Inflammatory macrophage treated with lipopolysaccharide for 4 hours (primary cell): ENCODE measurements at regions not wholly inside any gene's neighbourhood (a gene's known extent, or its start where the extent isn't known, plus 50 kb on each side); places are given as distances from the start of the nearest gene placed in this dataset.

Experiments used
- DNase-seq: peaks from one replicate; pipeline ENCODE4 v3.0.0-alpha.2; 2020

DNA sequence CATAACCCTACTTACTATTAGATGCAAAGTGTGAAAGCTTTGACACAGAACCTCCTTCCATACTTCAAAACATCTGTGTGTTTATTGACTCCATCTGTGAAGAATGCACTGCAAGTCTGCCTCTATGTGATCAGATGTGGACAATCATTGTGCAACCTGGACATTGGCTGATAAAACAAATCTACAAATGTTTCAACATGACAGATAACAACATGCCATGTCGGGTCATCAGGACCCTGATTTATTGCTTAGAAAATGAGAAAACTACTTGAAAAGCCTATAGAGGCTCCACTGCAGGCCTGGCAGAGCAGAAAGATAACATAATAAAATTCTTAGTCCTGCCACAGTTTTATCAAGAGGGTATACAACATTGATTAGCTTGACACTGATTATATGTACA lies 1286.4 kb downstream of the GRIK2 start:
- no peak for DNase-seq

GRCh38 chr6:102677225-102677624 lies 1283.7 kb downstream of the GRIK2 start:
- no peak for DNase-seq

- no peak for DNase-seq
These were observed 1277.2 kb downstream of the GRIK2 start for GRCh38 chr6:102670735-102671134.

GRCh38 chr6:102662851-102663250 lies 1269.3 kb downstream of the GRIK2 start:
- no peak for DNase-seq

GRCh38 chr6:102660303-102660702 lies 1266.8 kb downstream of the GRIK2 start:
- DNase-seq, result no peak

GRCh38 chr6:102655823-102656222 lies 1262.3 kb downstream of the GRIK2 start:
- DNase-seq, result no peak

- no peak for DNase-seq
These were observed 1247.9 kb downstream of the GRIK2 start for GRCh38 chr6:102641426-102641825.

DNA sequence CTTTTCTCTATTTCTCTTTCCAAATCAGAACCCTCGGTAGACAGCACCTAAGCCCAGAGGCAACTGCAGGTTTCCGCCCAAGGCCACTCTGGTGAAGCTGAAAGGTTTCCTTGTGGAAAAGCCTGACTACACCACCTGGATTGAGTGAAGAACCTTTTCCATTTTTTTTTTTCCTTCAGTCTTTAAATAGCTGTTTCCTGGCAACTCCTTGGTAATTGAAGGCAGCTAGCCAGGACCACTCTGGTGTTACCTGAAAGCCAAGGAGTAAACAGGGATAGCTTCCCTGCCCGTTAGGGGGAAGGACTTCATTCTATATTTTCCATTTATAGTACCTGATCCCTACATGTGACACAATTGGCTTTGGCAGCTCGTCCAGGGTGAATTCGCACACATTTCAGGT lies 1238.4 kb downstream of the GRIK2 start:
- no peak for DNase-seq

- no peak for DNase-seq
These were observed 1229.7 kb downstream of the GRIK2 start for GRCh38 chr6:102623201-102623600.

DNA sequence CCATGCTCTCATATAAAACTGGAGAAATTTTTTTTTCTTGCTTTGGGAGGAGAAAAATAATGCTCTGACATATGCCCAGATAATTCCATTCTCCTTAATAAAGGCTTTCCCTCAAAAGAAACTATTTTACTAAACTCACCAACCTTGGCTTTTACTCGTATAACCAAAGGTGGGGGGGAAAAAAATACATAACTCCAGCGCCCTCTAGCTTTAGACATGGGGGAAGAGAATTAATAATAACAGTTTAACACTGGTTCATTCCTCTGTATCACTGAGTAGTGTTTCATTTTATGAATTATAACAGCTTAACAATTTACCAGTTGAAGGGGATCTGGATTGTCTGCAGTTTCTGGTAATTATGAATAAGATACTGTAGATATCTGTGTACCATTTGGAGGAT lies 1226.1 kb downstream of the GRIK2 start:
- peak; percentile 4 for DNase-seq

DNA sequence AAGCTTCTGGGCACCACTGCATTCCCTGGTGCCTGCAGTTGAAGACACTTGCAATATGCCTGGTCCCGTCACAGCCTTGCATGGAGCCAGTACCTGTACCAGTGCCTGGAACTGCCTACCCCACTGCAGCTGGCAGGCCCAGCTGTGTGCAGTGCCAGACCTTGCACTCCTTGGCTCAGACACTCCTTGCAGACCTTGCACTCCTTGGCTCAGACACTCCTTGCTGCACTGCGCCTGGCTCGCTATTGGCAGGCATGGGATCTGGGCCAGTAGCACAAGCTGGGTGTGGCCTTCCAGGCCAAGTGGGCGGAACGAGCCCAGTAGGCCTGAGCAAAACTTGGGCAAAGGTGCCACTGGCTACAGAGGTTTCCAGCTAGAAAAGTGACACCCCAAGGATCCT lies 1189.1 kb downstream of the GRIK2 start:
- no peak for DNase-seq

DNA sequence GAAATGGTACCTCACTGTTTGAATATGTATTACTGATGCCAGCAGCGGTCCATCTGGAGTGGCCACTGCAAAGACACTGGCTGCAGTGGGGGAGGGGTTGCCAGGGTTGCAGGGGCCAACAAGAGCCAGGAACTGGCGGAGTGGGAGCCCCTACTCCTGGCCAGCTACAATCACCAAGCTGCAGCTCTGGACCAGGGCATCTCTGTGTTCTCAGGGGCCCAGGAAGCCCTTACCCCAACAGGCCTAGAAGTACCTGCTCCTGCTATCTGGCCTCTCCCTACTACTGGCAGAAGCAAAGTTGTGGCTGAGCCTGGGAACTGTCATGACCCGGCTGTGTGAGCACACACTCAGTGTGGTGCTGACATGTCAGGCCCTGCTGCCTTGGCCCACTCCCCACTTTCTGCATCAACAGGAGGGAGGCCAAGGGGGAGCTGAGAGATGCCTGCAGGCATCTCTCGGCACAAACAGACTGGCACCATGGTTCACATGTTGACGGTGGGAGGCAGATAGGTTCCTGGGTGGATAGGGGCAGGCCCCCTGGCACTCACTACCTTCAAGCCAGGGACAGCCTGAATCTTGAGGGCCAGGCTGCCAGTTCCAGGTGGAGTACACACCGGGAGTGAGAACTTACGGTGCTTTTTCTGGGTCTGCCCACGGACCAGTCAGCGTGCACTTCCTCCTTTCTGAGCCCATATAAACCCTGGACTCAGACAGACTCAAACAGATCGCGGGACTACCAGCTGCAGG lies 1188.0 kb downstream of the GRIK2 start:
- DNase-seq, result no peak

- DNase-seq, result no peak
These were observed 1177.9 kb downstream of the GRIK2 start for GRCh38 chr6:102571236-102571908.

DNA sequence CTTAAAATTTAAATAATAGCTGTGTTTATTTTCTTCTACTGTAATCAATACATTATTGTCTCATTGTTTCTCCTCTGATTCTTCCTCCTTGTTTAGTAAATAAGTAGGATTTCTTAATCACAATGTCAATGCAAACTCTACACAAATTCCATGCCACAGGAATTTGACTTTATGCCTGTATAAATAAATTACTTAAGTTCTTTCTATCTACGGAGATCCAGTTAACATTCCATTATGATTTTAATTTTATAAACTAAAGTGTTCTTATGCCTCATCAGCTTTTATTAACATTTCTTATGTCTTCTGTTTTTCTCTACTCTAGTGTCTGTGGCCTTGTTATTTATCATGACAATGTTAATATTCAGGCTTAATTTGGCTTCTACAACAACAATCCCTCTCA lies 1169.2 kb downstream of the GRIK2 start:
- DNase-seq, result no peak

DNA sequence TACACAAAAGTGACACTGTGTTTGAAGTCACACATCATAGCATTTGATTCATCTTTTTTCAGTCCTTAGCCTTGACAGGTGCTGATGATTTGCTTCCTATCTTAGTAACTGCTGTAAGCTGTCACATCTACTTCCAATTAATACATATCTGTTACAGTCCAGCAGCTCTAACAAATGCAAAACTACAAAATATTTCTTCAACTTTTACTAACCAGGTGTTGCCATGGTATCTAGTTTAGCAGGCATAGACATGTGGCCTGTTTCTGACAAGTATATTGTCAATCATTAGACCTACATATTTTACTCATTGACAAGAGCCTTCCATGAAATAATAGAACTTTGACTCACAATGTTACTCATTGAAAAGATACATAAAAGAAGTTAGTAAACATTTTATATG lies 1159.7 kb downstream of the GRIK2 start:
- no peak for DNase-seq

GRCh38 chr6:102549221-102549874 lies 1155.8 kb downstream of the GRIK2 start:
- no peak for DNase-seq

DNA sequence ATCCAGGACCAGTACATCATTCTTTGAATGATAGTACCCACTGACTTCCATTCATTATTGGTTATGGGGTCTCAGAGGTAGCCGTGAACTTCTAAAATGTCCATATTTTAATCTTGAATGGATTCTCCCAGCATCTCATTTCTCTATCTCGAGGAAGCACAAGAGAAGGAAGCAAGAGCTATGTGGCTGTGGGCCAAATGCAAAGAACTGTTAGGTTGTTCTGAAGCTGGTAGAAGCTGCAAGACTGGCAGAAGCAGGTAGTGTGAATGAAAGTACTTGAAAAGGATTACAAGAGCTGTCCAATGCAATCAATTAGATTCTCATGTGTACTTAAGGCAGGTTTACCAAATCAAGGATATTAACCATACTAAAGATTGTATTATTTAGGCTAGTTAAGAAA lies 1131.8 kb downstream of the GRIK2 start:
- DNase-seq, result no peak

DNA sequence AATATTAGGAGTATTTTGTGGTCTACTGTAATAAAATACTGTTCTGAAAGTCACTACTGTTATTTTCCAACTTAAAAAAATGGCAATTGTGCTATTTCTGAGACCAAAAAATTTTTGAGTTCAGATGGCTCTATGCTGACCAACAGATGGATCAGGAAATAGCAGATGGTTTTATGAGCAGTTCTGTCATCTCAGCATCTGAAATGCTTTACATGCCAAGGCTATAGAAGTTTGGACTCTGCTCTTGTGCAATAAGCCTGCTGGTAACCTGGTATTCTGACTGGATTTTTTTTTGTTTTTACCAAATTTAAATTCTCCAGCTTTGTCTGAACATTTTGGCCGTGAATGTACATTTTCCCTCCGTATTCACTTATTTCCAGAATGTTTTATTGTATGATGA lies 1127.5 kb downstream of the GRIK2 start:
- no peak for DNase-seq

DNA sequence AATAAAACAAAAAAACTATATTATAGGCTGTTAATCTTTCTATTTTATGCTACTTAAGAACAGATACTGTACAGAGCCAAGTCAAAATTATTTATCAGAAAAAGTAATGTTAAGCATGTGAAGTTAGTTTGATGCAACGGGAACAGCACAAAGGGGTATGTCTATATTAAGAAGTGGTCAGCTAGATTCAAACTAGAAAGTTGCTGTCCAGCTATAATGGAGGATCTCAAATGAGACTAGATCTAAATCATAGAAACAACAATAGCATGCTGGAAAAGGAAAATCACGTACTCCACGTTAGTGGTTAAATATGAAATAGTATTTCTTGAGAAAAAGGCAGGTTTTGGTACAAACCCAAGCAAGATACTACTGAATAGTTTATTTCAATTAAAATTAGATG lies 1124.0 kb downstream of the GRIK2 start:
- DNase-seq, result no peak

- no peak for DNase-seq
These were observed 1108.1 kb downstream of the GRIK2 start for GRCh38 chr6:102501615-102502014.

DNA sequence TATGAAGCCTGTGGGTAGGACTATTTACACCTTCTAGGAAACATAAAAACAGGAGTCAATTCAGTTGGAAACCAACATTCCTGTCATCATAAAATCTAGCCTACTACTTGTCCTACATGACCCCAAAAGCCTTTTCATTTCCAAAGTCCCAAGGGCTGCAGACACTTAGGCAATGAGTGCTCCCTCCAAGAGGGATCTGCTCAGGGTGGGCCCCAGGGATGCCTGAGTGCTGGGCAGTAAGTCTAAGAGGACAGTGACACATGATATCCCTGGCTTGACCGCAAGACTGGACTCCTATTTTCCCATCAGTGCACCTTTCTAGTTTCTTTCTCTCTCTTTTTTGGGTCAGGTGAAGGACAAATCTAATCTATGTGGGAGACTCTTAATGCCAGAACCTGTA lies 1101.3 kb downstream of the GRIK2 start:
- no peak for DNase-seq

- no peak for DNase-seq
These were observed 1100.0 kb downstream of the GRIK2 start for GRCh38 chr6:102493485-102493884.

- no peak for DNase-seq
These were observed 1095.2 kb downstream of the GRIK2 start for GRCh38 chr6:102488729-102489128.

GRCh38 chr6:102485480-102485879 lies 1092.0 kb downstream of the GRIK2 start:
- DNase-seq, result no peak
